ENCODE measurements at regions not wholly inside any gene's neighbourhood (a gene's known extent, or its start where the extent isn't known, plus 50 kb on each side); places are given as distances from the start of the nearest gene placed in this dataset.
A peak's percentile ranks its signal among the peaks of the same experiment; 100 is the strongest.

GRCh38 chr2:44097322-44097907 lies 71.3 kb upstream of the PPM1B start:
- no peak overlapping the region for H3K4me3 ChIP-seq
- H3K27ac ChIP-seq = no peak overlapping the region
- H3K27me3 ChIP-seq = no peaks in the 10 kb centered on the region
- no peaks in the 10 kb centered on the region for H3K36me3 ChIP-seq
- no peaks in the 10 kb centered on the region for H3K9me3 ChIP-seq
- no peak for DNase-seq
- 73 to 79% methylated on average over 6 of the region's 6 CpGs for WGBS, 2 donors
- no peak for TF ChIP-seq CTCF (IDR thresholded peaks at IDR 0.05)
- TF ChIP-seq POLR2A (IDR thresholded peaks at IDR 0.05) = no peak
- intact Hi-C loops (cut with DNase I) = no loop called here
- H3K4me1 ChIP-seq = peaks cover 0 to 16% (median 0%) of the 10 kb centered on the region in 3 donors

- DNase-seq = no peak
- no peaks in the 10 kb centered on the region for H3K27me3 ChIP-seq
- no peaks in the 10 kb centered on the region for H3K36me3 ChIP-seq
- no peak overlapping the region for H3K4me3 ChIP-seq
- intact Hi-C loops (cut with DNase I) = no loop called here
- H3K9me3 ChIP-seq = no peaks in the 10 kb centered on the region
- no peak overlapping the region for H3K27ac ChIP-seq
- H3K4me1 ChIP-seq = peaks cover 0 to 16% (median 0%) of the 10 kb centered on the region in 3 donors
- WGBS, 2 donors = 64 to 76% methylated on average over 1 to 2 of the region's 3 CpGs
- TF ChIP-seq CTCF (IDR thresholded peaks at IDR 0.05) = no peak
- TF ChIP-seq POLR2A (IDR thresholded peaks at IDR 0.05) = no peak
These were observed 70.6 kb upstream of the PPM1B start for GRCh38 chr2:44098050-44098449.

GRCh38 chr2:44098891-44099290 lies 69.8 kb upstream of the PPM1B start:
- no peak overlapping the region for H3K4me3 ChIP-seq
- H3K27ac ChIP-seq = no peak overlapping the region
- DNase-seq = no peak
- no peaks in the 10 kb centered on the region for H3K27me3 ChIP-seq
- intact Hi-C loops (cut with DNase I) = no loop called here
- WGBS, 2 donors = 83 to 90% methylated on average over 3 to 5 of the region's 6 CpGs
- peaks cover 0 to 16% (median 0%) of the 10 kb centered on the region in 3 donors for H3K4me1 ChIP-seq
- no peaks in the 10 kb centered on the region for H3K36me3 ChIP-seq
- TF ChIP-seq POLR2A (IDR thresholded peaks at IDR 0.05) = no peak
- TF ChIP-seq CTCF (IDR thresholded peaks at IDR 0.05) = no peak
- H3K9me3 ChIP-seq = no peaks in the 10 kb centered on the region

- intact Hi-C loops (cut with DNase I) = no loop called here
- Histone ChIP-seq H3K4me3 (no peak overlapping the region), H3K27ac (peak overlapping the region in 2 of 4 donors; percentile 19 to 21), H3K27me3 (no peaks in the 10 kb centered on the region), H3K9me3 (no peaks in the 10 kb centered on the region), H3K36me3 (no peaks in the 10 kb centered on the region), H3K4me1 (peaks cover 0 to 16% (median 0%) of the 10 kb centered on the region in 3 donors)
- 0 to 19% methylated on average over 3 of the region's 3 CpGs for WGBS, 2 donors
- TF ChIP-seq CTCF (IDR thresholded peaks at IDR 0.05) = no peak
- no peak for TF ChIP-seq POLR2A (IDR thresholded peaks at IDR 0.05)
- DNase-seq = peak; percentile 3
These were observed 68.3 kb upstream of the PPM1B start for GRCh38 chr2:44100351-44100750.

- intact Hi-C loops (cut with DNase I) = no loop called here
- H3K9me3 ChIP-seq = no peaks in the 10 kb centered on the region
- no peak overlapping the region for H3K27ac ChIP-seq
These were observed 67.4 kb upstream of the PPM1B start for GRCh38 chr2:44101246-44101645.

More at GRCh38 chr2:44101246-44101645, 67.4 kb upstream of the PPM1B start:
- Histone ChIP-seq H3K36me3 (no peaks in the 10 kb centered on the region), H3K27me3 (no peaks in the 10 kb centered on the region), H3K4me1 (peaks cover 0 to 16% (median 0%) of the 10 kb centered on the region in 3 donors), H3K4me3 (no peak overlapping the region)
- TF ChIP-seq CTCF (IDR thresholded peaks at IDR 0.05) (no peak), POLR2A (IDR thresholded peaks at IDR 0.05) (no peak)
- WGBS, 2 donors = 67 to 73% methylated on average over 1 of the region's 1 CpG
- no peak for DNase-seq
